GM21786 (cell line): ENCODE measurements at regions not wholly inside any gene's neighbourhood (a gene's known extent, or its start where the extent isn't known, plus 50 kb on each side); places are given as distances from the start of the nearest gene placed in this dataset.
"Not testable (repeated sequence)": the region's sequence is repeated elsewhere in the genome, so short reads cannot be mapped to it uniquely, and the experiment has no call there.

Experiments used
- ATAC-seq: cut with Tn5 transposase; IDR thresholded peaks from one replicate; pipeline ENCODE4 v1.9.1; 2021; ENCODE audit not compliant: unreplicated experiment

DNA sequence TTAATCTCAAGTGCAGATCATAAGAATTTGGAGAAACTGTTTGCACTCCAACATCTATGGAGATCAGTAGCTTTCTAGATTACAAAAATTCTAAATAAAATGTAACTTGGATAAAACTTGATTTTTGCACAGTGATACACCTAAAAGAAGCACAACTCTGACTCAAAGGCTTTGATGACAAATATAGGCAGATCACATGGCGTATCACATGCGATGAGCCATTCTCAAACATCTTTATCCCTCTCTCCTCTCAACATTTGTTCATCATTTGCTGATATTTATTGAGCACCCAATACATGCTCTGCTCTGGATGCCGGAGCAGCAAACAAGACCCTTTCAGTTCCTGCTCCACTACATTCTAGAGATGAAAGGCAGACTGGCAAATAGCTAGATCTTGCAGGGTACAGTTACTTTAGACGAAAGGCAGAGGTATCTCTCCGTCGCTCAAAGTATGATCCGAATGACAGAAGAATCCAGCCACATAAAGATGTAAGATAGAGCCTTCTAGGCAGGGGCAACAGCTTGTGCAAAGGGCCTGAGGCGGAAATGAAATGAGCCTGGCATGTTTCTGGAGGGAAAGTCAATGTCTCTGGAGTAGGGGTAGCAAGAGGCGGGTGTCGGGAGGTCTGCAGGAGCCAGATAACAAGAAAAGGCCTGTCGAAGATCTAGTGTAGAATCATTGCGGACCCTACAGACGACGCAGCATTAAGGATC, 145.8 kb upstream of the ERRFI1 start:
- ATAC-seq = no peak

GRCh38 chr1:8170059-8170835, 144.1 kb upstream of the ERRFI1 start:
- ATAC-seq = peak; percentile 11

- peak; percentile 67 for ATAC-seq
These were observed 143.4 kb upstream of the ERRFI1 start for GRCh38 chr1:8169364-8170058.

- no peak for ATAC-seq
These were observed 141.8 kb upstream of the ERRFI1 start for GRCh38 chr1:8167936-8168335.

DNA sequence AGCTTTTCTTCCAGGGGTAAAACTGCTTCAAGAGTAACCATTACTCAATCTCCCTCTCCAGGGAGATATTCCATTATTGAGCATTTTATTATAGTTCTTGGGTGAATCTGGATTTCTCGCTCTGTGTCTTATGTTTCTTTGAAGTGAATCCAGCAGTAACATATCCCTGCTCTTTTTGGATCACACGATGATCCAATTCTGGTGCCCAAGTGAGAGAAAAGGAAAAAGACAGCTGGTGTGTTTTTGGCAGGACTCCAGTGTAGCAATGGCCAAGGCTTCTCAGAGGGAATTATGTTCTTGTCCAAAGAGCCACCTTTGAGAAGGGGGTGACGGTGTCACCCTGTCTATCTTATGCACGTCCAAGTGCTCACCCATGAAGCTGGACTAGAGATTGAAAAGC, 140.3 kb upstream of the ERRFI1 start:
- no peak for ATAC-seq

DNA sequence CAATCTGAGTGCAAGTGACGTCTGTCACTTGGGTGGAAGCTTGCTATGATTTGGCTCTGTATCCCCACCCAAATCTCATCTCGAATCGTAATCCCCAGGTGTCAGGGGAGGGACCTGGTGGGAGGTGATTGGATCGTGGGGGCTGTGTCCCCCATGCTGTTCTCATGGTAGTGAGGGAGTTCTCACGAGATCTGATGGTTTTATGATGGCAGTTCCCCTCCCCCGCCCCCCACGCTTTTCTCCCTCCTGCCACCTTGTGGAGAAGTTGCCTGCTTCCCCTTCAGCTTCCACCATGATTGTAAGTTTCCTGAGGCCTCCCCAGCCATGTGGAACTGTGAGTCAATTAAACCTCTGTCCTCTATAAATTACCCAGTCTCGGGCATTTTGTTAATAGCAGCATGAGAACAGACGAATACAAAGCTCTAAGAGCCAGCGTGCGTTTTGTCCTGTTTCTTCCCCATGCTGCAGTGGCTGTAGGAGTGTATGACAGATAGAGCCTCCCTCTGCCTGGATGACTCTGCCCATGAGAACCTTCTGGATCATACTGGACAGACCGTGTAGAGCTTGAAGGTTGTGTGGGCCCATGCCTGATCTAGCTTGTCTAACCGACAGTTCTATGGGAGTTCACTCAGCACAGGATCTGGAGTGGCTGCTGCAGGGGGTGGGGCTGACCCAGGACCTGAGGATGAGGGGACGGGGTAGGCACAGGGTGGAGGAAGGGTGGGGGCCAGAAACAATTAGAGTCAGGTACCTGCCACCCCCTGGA, 139.7 kb upstream of the ERRFI1 start:
- no peak for ATAC-seq

GRCh38 chr1:8164670-8165069, 138.6 kb upstream of the ERRFI1 start:
- no peak for ATAC-seq

GRCh38 chr1:8163039-8163438, 136.9 kb upstream of the ERRFI1 start:
- no peak for ATAC-seq

DNA sequence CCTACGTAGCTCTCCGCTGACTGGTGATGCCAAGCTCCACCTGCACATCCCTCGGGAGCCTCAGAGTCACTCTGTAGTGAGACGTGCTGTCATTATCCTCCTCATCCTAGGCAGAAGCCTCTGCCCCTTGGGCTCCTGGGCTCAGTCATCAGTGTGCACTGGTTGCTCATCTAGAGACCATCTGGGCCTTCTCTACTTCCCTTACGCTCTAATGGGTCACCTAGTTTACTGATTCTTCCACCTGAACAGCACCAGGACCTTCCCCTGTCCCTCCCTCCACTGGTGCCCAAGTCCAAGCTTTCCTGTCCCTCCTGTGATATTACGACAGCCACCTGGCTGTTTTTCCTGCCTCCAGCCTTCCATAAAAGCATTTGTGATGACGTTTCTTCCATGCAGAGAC, 136.1 kb upstream of the ERRFI1 start:
- no peak for ATAC-seq

- ATAC-seq = no peak
These were observed 135.5 kb upstream of the ERRFI1 start for GRCh38 chr1:8161546-8162105.

DNA sequence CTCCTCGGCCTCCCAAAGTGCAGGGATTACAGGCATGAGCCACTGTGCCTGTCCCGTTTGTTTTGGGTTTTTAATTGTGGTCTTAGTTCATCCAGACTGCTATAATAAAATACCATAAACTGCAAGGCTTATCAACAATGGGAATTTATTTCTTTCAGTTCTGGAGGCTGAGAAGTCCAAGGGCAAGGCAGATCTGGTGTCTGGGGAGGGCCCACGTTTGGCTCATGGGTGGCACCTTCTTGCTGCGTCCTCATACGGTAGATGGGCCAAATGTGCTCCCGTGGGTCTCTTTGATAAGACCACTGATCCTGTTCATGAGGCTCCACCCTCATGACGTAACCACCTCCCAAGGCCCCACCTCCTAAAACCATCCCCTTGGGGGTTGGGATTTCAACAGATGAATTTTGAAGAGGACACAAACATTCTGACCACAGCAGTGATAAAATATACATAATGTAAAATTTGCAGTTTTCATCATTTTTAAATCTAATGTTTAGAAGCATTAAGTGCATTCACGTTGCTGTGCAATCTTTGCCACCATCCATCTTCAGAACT, 133.4 kb upstream of the ERRFI1 start:
- no peak for ATAC-seq

DNA sequence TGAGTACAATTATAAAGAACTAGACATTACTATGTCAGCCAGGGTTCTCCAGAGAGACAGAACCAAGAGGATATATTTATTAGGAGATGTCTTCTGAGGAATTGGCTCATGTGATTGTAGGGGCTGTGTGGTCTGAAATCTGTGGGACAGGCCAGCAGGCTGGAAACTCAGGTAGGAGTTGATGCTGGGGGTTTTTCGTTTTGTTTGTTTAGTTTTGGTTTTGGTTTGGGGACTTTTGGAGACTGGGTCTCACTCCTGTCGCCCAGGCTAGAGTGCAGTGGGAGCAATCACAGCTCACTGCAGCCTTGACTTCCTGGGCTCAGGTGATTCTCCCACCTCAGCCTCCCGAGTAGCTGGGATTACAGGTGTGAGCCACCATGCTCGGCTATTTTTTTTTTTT, 132.9 kb upstream of the ERRFI1 start:
- no peak for ATAC-seq

- ATAC-seq = no peak
These were observed 131.7 kb upstream of the ERRFI1 start for GRCh38 chr1:8157765-8158164.

DNA sequence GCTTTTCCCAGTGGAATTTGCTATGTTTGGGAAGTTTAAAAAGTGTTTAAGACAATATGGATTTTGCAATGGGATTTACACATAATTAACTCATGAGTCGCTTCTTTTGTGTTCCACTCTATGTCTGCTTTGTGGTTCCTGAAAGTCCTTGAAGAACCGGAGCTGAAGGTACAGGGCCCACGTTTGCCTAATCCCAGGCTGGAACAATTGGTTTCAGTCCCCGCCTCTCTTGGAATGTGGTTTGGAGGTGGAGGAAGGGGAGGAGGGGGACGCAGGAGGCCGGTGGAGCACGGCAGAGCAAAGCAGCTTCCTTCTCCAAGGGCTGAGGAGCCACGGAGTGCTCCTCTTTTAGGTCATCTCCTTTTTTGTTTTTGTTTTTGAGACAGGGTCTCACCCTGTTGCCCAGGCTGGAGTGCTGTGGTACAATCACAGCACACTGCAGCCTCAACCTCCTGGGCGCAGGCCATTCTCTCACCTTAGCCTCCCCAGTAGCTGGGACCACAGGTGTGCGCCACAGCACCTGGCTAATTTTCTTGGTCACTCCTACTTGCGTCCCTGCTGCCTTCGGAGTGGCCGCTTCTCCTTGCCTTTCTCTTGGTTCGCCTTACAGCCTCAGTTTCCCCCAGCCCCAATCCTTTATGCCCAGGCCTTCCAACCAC, 129.5 kb upstream of the ERRFI1 start:
- no peak for ATAC-seq

DNA sequence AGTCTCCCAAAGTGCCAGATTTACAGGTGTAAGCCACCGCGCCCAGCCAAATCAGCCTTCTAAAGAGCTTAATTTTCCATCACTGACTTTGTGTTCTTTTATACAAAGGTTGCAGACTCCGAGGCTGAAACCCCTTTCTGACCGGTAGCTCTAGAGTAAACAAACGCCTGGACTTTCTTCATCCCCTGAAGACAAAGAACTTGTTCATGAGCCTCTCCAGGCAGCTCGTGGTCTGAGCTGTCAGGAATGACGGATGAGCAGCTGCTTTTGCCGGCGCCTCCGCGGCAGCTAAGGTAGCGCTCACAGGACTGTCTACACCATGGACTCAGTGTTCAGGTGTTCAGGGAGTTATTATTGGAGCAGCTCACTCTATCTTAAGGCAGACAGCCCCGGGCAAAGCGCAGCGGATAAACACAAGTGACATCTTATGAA, 128.5 kb upstream of the ERRFI1 start:
- no peak for ATAC-seq

DNA sequence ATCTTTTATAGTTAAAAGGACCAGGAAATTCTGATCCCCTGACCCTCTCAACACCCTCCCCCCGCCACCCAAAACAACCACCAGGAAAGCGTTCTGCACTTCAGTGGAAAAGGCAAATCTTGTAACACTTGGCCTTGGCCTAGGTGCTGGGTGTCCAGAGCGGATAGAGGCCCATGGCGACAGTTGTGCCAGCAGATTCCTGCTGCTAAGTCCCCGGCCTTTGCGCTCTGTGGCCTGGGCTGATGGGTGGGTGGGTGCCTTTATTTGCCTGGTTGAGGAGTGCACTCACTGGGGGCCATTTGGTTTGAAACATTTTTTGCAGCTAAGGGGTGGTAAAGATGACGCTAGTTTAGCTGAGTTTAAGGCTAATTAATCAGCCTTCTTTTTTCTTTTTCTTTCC, 127.9 kb upstream of the ERRFI1 start:
- ATAC-seq = no peak

DNA sequence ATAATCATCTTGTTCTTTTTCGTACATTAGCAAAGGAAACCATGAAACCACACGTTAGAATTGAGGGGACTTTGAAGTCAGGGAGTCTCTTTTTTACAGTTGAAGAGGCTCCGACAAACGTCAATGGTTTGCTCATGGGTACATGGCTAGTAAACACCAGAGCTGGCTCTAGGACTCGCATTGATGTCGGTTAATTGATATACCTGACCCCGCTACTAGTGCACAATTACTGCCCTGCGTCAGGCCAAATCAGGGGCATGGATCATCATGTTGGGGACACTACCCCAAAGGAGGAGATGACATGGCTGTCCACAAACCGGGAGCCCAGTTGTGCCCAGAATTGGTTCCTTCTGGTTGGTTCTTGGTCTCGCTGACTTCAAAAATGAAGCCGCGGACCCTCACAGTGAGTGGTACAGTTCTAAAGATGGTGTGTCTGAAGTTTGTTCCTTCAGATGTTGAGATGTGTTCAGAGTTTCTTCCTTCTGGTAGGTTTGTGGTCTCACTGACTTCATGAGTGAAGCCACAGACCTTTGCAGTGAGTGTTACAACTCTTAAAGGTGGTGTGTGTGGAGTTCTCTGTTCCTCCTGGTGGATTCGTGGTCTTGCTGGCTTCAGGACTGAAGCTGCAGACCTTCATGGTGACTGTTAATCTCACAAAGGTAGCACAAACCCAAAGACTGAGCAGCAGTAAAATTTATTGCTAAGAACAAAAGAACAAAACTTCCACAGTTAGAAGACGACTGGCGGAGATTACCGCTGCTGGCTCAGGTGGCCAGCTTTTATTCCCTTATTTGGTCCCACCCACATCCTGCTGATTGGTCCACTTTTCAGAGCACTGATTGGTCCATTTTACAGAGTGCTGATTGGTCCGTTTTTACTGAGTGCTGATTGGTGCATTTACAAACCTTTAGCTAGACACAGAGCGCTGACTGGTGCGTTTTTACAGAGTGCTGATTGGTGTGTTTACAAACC, 126.9 kb upstream of the ERRFI1 start:
- ATAC-seq = no peak

DNA sequence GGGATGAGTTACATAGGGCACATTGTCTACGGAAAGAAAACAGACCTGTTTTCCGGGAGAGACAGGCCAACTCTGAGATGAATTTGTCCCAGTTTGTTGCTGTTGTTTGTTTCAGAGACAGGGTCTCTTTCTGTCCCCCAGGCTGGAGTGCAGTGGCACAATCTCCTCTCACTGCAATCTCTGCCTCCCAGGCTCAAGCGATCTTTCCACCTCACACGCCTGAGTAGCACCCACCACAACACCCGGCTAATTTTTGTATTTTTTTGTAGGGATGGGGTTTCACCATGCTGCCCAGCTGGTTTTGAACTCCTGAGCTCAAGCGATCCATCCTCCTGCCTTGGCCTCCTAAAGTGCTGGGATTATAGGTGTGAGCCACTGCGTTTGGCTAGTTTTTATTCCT, 125.5 kb upstream of the ERRFI1 start:
- ATAC-seq = no peak

DNA sequence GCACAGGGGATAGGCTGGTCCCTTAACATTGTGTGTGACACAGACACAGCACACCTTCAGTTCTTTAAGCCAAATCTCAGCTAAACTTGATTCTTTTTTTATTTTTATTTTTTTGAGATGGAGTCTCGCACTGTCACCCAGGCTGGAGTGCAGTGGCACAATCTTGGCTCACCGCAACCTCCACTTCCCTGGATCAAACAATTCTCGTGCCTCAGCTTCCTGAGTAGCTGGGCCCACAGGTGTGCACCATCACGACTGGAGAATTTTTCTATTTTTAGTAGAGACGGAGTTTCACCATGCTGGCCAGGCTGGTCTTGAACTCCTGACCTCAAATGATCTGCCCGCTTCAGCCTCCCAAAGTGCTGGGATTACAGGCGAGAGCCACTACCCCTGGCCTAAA, 123.6 kb upstream of the ERRFI1 start:
- ATAC-seq = not testable (repeated sequence)
